H1 (cell line): ENCODE measurements at regions not wholly inside any gene's neighbourhood (a gene's known extent, or its start where the extent isn't known, plus 50 kb on each side); places are given as distances from the start of the nearest gene placed in this dataset.

Experiments
- CTCF ChIA-PET: fragments of 300-600 bp; sonication (Branson Sonifier 250); formaldehyde crosslinking; loops from one replicate; lab custom pipeline; 2021; ENCODE audit not compliant: partially characterized antibody; lab: Charles Lee
- POLR2A ChIA-PET: fragments of 300-600 bp; sonication (Branson Sonifier 250); formaldehyde crosslinking; loops from one replicate; lab custom pipeline; 2021; ENCODE audit warnings: inconsistent platforms; ENCODE audit not compliant: partially characterized antibody; lab: Charles Lee
- DNase-seq, 2 experiments: peaks; one replicate each; pipeline versions ENCODE4 v3.0.0 to v3.0.0-alpha.2; 2010 to 2022; ENCODE audit warnings: low spot score in 2 of 2, low read depth in 1 of 2, mixed read lengths in 1 of 2
- FAIRE-seq: peaks from 2 replicates; lab custom pipeline; 2011; peaks lifted over from hg19 to GRCh38; lab: Jason Lieb, UNC
- H2AFZ ChIP-seq: 2 replicates; pipeline ENCODE4 v1.8.1; 2012; ENCODE audit warnings: low read length, inconsistent platforms
- H2AK5ac ChIP-seq: 2 replicates; pipeline ENCODE4 v1.6.1; 2013; ENCODE audit warnings: low read depth, low read length
- H2BK120ac ChIP-seq: replicated peaks from 2 replicates; pipeline ENCODE3; 2013; ENCODE audit warnings: low read depth, low read length, inconsistent platforms
- H2BK12ac ChIP-seq: 2 replicates; pipeline ENCODE4 v1.6.1; 2013; ENCODE audit warnings: low read depth, low read length
- H2BK15ac ChIP-seq: 2 replicates; pipeline ENCODE4 v1.6.1; 2013; ENCODE audit warnings: low read length
- H2BK20ac ChIP-seq: 2 replicates; pipeline ENCODE4 v1.6.1; 2013; ENCODE audit warnings: low read length
- H2BK5ac ChIP-seq: 2 replicates; pipeline ENCODE4 v1.6.1; 2013; ENCODE audit warnings: low read depth, low read length
- H3K14ac ChIP-seq: 2 replicates; pipeline ENCODE4 v1.6.1; 2013; ENCODE audit warnings: inconsistent platforms; ENCODE audit not compliant: insufficient read length
- H3K18ac ChIP-seq: 2 replicates; pipeline ENCODE4 v1.6.1; 2013; ENCODE audit warnings: low read length; ENCODE audit errors: extremely low read depth
- H3K23ac ChIP-seq: 2 replicates; pipeline ENCODE4 v1.6.1; 2013; ENCODE audit warnings: inconsistent platforms; ENCODE audit not compliant: insufficient read length
- H3K23me2 ChIP-seq: 2 replicates; pipeline ENCODE4 v1.6.1; 2013; ENCODE audit warnings: low read depth, low read length
- H3K27ac ChIP-seq: 2 replicates; pipeline ENCODE4 v1.6.1; 2011; ENCODE audit warnings: low read depth, low read length, inconsistent platforms
- H3K27me3 ChIP-seq, 4 experiments: replicated peaks in 1 of 4; 1 replicate in 1 of 4; 2 replicates in 3 of 4; pipeline versions ENCODE4 v1.6.1 to v1.8.1; 2011 to 2013; ENCODE audit warnings: low read length in 3 of 4, mild to moderate bottlenecking in 3 of 4, inconsistent platforms in 2 of 4, mixed read lengths in 2 of 4, moderate library complexity in 1 of 4; ENCODE audit not compliant: control insufficient read depth in 3 of 4, insufficient read depth in 3 of 4; ENCODE audit errors: extremely low read depth in 1 of 4
- H3K36me3 ChIP-seq, 4 experiments: 2 replicates each; pipeline versions ENCODE4 v1.6.1 to v1.8.1; 2011 to 2013; ENCODE audit warnings: mild to moderate bottlenecking in 4 of 4, low read length in 3 of 4, moderate library complexity in 2 of 4, control low read depth in 1 of 4, inconsistent platforms in 1 of 4; ENCODE audit not compliant: insufficient read depth in 4 of 4, control insufficient read depth in 2 of 4
- H3K4ac ChIP-seq: replicated peaks from 2 replicates; pipeline ENCODE3; 2013; ENCODE audit warnings: low read length, low read depth, mixed read lengths, inconsistent platforms; ENCODE audit not compliant: insufficient read length
- H3K4me1 ChIP-seq, 4 experiments: replicated peaks in 1 of 4; 1 replicate in 1 of 4; 2 replicates in 3 of 4; pipeline versions ENCODE4 v1.6.1 to v1.8.1; 2011 to 2013; ENCODE audit warnings: low read length in 3 of 4, inconsistent platforms in 2 of 4, mixed read lengths in 1 of 4; ENCODE audit not compliant: insufficient read depth in 4 of 4, control insufficient read depth in 3 of 4
- H3K4me2 ChIP-seq, 2 experiments: 2 replicates each; pipeline versions ENCODE4 v1.6.1 to v1.8.1; 2011 to 2013; ENCODE audit warnings: low read depth in 2 of 2, low read length in 2 of 2, control low read depth in 1 of 2, inconsistent platforms in 1 of 2, mild to moderate bottlenecking in 1 of 2; ENCODE audit not compliant: insufficient read depth in 1 of 2
- H3K4me3 ChIP-seq, 4 experiments: fragments of 200-600, 300-600 bp in 1 of 4; sonication (generic), shearing (Covaris generic), sonication (Bioruptor Twin) in 1 of 4; 2 replicates each; pipeline versions ENCODE4 v1.5.1 to v1.8.1; 2011 to 2016; ENCODE audit warnings: low read length in 4 of 4, low read depth in 3 of 4, control low read depth in 2 of 4, inconsistent platforms in 2 of 4, mild to moderate bottlenecking in 2 of 4, mixed read lengths in 1 of 4, moderate library complexity in 1 of 4; ENCODE audit not compliant: insufficient read depth in 2 of 4; ENCODE audit errors: extremely low read depth in 1 of 4
- H3K56ac ChIP-seq: replicated peaks from 2 replicates; pipeline ENCODE3; 2013; ENCODE audit warnings: low read depth, mild to moderate bottlenecking, mixed read lengths, low read length, inconsistent platforms; ENCODE audit not compliant: insufficient read length
- H3K79me1 ChIP-seq: 2 replicates; pipeline ENCODE4 v1.6.1; 2013; ENCODE audit warnings: low read depth, low read length, control low read depth
- H3K79me2 ChIP-seq, 2 experiments: 2 replicates each; pipeline versions ENCODE4 v1.6.1 to v1.8.1; 2012 to 2013; ENCODE audit warnings: low read length in 2 of 2, mild to moderate bottlenecking in 2 of 2, inconsistent platforms in 1 of 2; ENCODE audit not compliant: insufficient read depth in 2 of 2, control insufficient read depth in 1 of 2
- H3K9ac ChIP-seq, 4 experiments: replicated peaks in 1 of 4; 1 replicate in 1 of 4; 2 replicates in 3 of 4; pipeline versions ENCODE4 v1.6.1 to v1.8.1; 2011 to 2013; ENCODE audit warnings: low read depth in 3 of 4, low read length in 3 of 4, control low read depth in 2 of 4, mild to moderate bottlenecking in 2 of 4, moderate library complexity in 2 of 4, inconsistent platforms in 1 of 4; ENCODE audit errors: extremely low read depth in 1 of 4
- H3K9me3 ChIP-seq, 2 experiments: 2 replicates each; pipeline versions ENCODE4 v1.6.1 to v1.8.1; 2012 to 2013; ENCODE audit warnings: mild to moderate bottlenecking in 2 of 2, moderate library complexity in 2 of 2, control low read depth in 1 of 2, inconsistent platforms in 1 of 2, low read depth in 1 of 2, low read length in 1 of 2, mixed read lengths in 1 of 2; ENCODE audit not compliant: insufficient read depth in 2 of 2
- H4K20me1 ChIP-seq, 2 experiments: replicated peaks in 1 of 2; 2 replicates each; pipeline versions ENCODE3 to v1.8.1; 2011 to 2013; ENCODE audit warnings: inconsistent platforms in 2 of 2, low read length in 2 of 2, mild to moderate bottlenecking in 1 of 2; ENCODE audit not compliant: insufficient read depth in 2 of 2, control insufficient read depth in 1 of 2
- H4K5ac ChIP-seq: 2 replicates; pipeline ENCODE4 v1.6.1; 2013; ENCODE audit warnings: low read length, low read depth, mixed read lengths, inconsistent platforms; ENCODE audit not compliant: insufficient read length
- H4K8ac ChIP-seq: 2 replicates; pipeline ENCODE4 v1.8.0; 2013; ENCODE audit warnings: mild to moderate bottlenecking, moderate library complexity, low read length, inconsistent platforms; ENCODE audit not compliant: insufficient read depth; ENCODE audit errors: extremely low read depth
- H4K91ac ChIP-seq: replicated peaks from 2 replicates; pipeline ENCODE3; 2013; ENCODE audit warnings: low read length, mixed read lengths, inconsistent platforms; ENCODE audit not compliant: insufficient read length
- ASH2L ChIP-seq: fragments of 200-600, 300-600 bp; sonication (generic); IDR thresholded peaks from one replicate; pipeline ENCODE4 v1.7.1; 2017; ENCODE audit warnings: low read length
- PHF8 ChIP-seq: fragments of 200-600 bp; sonication (generic); conservative IDR thresholded peaks from 2 replicates; pipeline ENCODE4 v1.7.1; 2012; ENCODE audit warnings: low read depth, mild to moderate bottlenecking, inconsistent platforms, low read length, moderate library complexity
- RAD21 ChIP-seq, 2 experiments: IDR thresholded peaks in 1 of 2; conservative IDR thresholded peaks in 1 of 2; 2 replicates each; pipeline ENCODE4 v1.6.1; 2011; ENCODE audit warnings: low read depth in 2 of 2, low read length in 2 of 2, improper control_type of control experiment in 1 of 2, inconsistent platforms in 1 of 2, mild to moderate bottlenecking in 1 of 2, moderate library complexity in 1 of 2
- WGBS, 2 experiments: shearing (Covaris generic) in 1 of 2; methylation state at CpG; one replicate each; pipeline versions ENCODE4 v1.1.6 to v1.1.7; 2013 to 2015; ENCODE audit warnings: low lambda C conversion rate in 2 of 2, mixed read lengths in 2 of 2, inconsistent platforms in 1 of 2, low coverage in 1 of 2, missing lambda C conversion rate in 1 of 2; ENCODE audit not compliant: insufficient replicate concordance in 2 of 2, insufficient coverage in 1 of 2, insufficient read length in 1 of 2; ENCODE audit errors: extremely low coverage in 1 of 2, missing lambda C conversion rate in 1 of 2; 5-methylcytosine and 5-hydroxymethylcytosine counted together
- TF ChIP-seq, protein P1 (sequence below), 3 experiments: IDR thresholded peaks; 1 replicate in 2 of 3; 2 replicates in 1 of 3; pipeline versions ENCODE4 v1.5.1 to v1.6.1; 2011; ENCODE audit warnings: low read length in 3 of 3, mild to moderate bottlenecking in 3 of 3, inconsistent platforms in 2 of 3, low read depth in 1 of 3, moderate library complexity in 1 of 3; ENCODE audit not compliant: insufficient read depth in 1 of 3; ENCODE audit errors: control extremely low read depth in 1 of 3
- TF ChIP-seq, protein P2 (sequence below): IDR thresholded peaks from 2 replicates; pipeline ENCODE4 v1.6.1; 2011; ENCODE audit warnings: low read length, improper control_type of control experiment

DNA sequence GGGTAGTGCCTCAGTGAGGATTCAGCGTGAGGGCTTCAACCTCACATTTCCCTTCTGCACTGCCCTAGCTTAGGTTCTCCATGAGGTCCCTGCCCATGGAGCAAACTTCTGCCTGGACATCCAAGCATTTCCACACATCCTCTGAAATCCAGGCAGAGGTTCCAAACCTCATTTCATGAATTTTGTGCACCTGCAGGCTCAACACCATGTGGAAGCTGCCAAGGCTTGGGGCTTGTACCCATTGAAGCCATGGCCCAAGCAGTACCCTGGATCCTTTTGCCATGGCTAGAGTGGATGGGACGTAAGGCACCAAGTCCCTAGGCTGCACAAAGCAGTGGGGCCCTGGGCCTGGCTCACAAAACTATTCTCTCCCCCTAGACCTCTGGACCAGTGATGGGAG lies 877.1 kb upstream of the KLHL1 start:
- H3K4ac ChIP-seq = no peak overlapping the region
- POLR2A ChIA-PET = no interaction called here
- TF ChIP-seq RAD21 (IDR thresholded peaks at IDR 0.05 in 1 of 2, conservative IDR thresholded peaks at IDR 0.05 in 1 of 2; ENCODE audit: low read depth in 2 of 2, low read length in 2 of 2) (no peak), ASH2L (no peak), PHF8 (no peak)
- TF ChIP-seq, protein P1, sequence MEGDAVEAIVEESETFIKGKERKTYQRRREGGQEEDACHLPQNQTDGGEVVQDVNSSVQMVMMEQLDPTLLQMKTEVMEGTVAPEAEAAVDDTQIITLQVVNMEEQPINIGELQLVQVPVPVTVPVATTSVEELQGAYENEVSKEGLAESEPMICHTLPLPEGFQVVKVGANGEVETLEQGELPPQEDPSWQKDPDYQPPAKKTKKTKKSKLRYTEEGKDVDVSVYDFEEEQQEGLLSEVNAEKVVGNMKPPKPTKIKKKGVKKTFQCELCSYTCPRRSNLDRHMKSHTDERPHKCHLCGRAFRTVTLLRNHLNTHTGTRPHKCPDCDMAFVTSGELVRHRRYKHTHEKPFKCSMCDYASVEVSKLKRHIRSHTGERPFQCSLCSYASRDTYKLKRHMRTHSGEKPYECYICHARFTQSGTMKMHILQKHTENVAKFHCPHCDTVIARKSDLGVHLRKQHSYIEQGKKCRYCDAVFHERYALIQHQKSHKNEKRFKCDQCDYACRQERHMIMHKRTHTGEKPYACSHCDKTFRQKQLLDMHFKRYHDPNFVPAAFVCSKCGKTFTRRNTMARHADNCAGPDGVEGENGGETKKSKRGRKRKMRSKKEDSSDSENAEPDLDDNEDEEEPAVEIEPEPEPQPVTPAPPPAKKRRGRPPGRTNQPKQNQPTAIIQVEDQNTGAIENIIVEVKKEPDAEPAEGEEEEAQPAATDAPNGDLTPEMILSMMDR (IDR thresholded peaks at IDR 0.05; ENCODE audit: control extremely low read depth in 1 of 3, insufficient read depth in 1 of 3, low read depth in 1 of 3, low read length in 3 of 3) = no peak
- TF ChIP-seq, protein P2, sequence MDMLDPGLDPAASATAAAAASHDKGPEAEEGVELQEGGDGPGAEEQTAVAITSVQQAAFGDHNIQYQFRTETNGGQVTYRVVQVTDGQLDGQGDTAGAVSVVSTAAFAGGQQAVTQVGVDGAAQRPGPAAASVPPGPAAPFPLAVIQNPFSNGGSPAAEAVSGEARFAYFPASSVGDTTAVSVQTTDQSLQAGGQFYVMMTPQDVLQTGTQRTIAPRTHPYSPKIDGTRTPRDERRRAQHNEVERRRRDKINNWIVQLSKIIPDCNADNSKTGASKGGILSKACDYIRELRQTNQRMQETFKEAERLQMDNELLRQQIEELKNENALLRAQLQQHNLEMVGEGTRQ = no peak

More for the DNA sequence above, 877.1 kb upstream of the KLHL1 start:
- no peak overlapping the region for H3K4me3 ChIP-seq
- H4K20me1 ChIP-seq = no peaks in the 10 kb centered on the region
- H2AK5ac ChIP-seq = no peak overlapping the region
- CTCF ChIA-PET = no interaction called here
- no peak overlapping the region for H3K9ac ChIP-seq
- 90% methylated on average over 2 of the region's 2 CpGs; no CpG with 5 or more reads in 1 of the 2 experiments for WGBS, 2 experiments
- no peak overlapping the region for H2BK5ac ChIP-seq
- DNase-seq (no peak), FAIRE-seq (no peak)
- no peak overlapping the region for H3K14ac ChIP-seq
- H3K23ac ChIP-seq = no peak overlapping the region
- H3K9me3 ChIP-seq = no peaks in the 10 kb centered on the region
- no peaks in the 10 kb centered on the region for H3K23me2 ChIP-seq
- no peak overlapping the region for H4K8ac ChIP-seq
- no peak overlapping the region for H3K4me2 ChIP-seq
- H2BK120ac ChIP-seq = no peak overlapping the region
- no peaks in the 10 kb centered on the region for H3K27me3 ChIP-seq
- no peaks in the 10 kb centered on the region for H3K36me3 ChIP-seq
- H2AFZ ChIP-seq = no peak overlapping the region
- no peak overlapping the region for H4K91ac ChIP-seq
- H2BK15ac ChIP-seq = no peak overlapping the region
- no peak overlapping the region for H3K18ac ChIP-seq
- no peak overlapping the region for H2BK12ac ChIP-seq
- H2BK20ac ChIP-seq = no peak overlapping the region
- H3K79me1 ChIP-seq = no peaks in the 10 kb centered on the region
- H3K79me2 ChIP-seq = no peaks in the 10 kb centered on the region
- no peak overlapping the region for H3K27ac ChIP-seq
- no peak overlapping the region for H4K5ac ChIP-seq
- H3K4me1 ChIP-seq = no peaks in the 10 kb centered on the region
- H3K56ac ChIP-seq = no peak overlapping the region
